Mesothelial cell of epicardium (in vitro differentiated cells): ENCODE measurements at regions not wholly inside any gene's neighbourhood (a gene's known extent, or its start where the extent isn't known, plus 50 kb on each side); places are given as distances from the start of the nearest gene placed in this dataset.

Experiments used
- DNase-seq, 2 experiments: peaks; one replicate each; pipeline ENCODE4 v3.0.0; 2021; ENCODE audit warnings: low spot score in 2 of 2; ENCODE audit not compliant: unreplicated experiment in 2 of 2
- H3K27ac Mint-ChIP-seq: 2 replicates; pipeline ENCODE4 v1.8.0; 2021; ENCODE audit warnings: mixed read lengths
- H3K27me3 Mint-ChIP-seq: 2 replicates; pipeline ENCODE4 v1.8.0; 2021; ENCODE audit warnings: low read depth, mixed read lengths
- H3K36me3 Mint-ChIP-seq: 2 replicates; pipeline ENCODE4 v1.8.0; 2021; ENCODE audit warnings: mixed read lengths
- H3K4me1 Mint-ChIP-seq: 2 replicates; pipeline ENCODE4 v1.8.0; 2021; ENCODE audit warnings: mixed read lengths
- H3K4me3 Mint-ChIP-seq: 2 replicates; pipeline ENCODE4 v1.8.0; 2021; ENCODE audit warnings: mild to moderate bottlenecking, moderate library complexity, mixed read lengths
- H3K9me3 Mint-ChIP-seq: 2 replicates; pipeline ENCODE4 v1.8.0; 2021; ENCODE audit warnings: mixed read lengths
- TF ChIP-seq, protein P1 (sequence below): fragments of 200-600 bp; sonication (generic); IDR thresholded peaks from one replicate; pipeline ENCODE4 v1.5.0; 2021; ENCODE audit warnings: antibody characterized with exemption; ENCODE audit not compliant: unreplicated experiment

DNA sequence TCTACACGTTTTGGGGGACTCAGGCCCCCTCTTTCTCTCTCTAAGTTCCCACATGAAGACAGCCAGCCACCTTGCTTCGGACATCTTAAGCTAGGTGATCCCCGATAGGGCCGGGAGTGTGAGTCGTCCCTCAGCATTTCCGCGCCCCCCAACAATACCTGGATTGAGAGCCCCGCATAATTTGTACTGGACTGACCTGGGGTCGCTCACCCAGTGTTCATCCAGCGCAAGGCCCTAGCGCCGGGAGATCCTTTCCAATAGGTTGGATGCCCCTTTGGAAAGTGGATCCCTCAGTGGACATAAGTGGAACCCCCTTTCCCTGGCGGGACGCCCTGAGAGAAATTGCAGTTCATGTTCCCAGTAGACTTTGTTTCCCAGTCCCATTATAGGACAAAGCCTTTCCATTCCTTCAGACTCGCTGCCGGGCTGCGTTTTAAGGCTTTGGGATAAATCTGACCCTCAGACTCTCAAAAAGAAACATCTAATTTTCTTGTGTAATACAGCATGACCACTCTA is 77.8 kb upstream of the KCNH7 start:
- Mint-ChIP-seq H3K4me3 (no peak overlapping the region), H3K27ac (no peak overlapping the region), H3K36me3 (no peaks in the 10 kb centered on the region), H3K4me1 (no peaks in the 10 kb centered on the region), H3K27me3 (peaks cover 3% of the 10 kb centered on the region), H3K9me3 (no peaks in the 10 kb centered on the region)
- DNase-seq, result no peak
- TF ChIP-seq, protein P1, sequence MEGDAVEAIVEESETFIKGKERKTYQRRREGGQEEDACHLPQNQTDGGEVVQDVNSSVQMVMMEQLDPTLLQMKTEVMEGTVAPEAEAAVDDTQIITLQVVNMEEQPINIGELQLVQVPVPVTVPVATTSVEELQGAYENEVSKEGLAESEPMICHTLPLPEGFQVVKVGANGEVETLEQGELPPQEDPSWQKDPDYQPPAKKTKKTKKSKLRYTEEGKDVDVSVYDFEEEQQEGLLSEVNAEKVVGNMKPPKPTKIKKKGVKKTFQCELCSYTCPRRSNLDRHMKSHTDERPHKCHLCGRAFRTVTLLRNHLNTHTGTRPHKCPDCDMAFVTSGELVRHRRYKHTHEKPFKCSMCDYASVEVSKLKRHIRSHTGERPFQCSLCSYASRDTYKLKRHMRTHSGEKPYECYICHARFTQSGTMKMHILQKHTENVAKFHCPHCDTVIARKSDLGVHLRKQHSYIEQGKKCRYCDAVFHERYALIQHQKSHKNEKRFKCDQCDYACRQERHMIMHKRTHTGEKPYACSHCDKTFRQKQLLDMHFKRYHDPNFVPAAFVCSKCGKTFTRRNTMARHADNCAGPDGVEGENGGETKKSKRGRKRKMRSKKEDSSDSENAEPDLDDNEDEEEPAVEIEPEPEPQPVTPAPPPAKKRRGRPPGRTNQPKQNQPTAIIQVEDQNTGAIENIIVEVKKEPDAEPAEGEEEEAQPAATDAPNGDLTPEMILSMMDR, result no peak

DNA sequence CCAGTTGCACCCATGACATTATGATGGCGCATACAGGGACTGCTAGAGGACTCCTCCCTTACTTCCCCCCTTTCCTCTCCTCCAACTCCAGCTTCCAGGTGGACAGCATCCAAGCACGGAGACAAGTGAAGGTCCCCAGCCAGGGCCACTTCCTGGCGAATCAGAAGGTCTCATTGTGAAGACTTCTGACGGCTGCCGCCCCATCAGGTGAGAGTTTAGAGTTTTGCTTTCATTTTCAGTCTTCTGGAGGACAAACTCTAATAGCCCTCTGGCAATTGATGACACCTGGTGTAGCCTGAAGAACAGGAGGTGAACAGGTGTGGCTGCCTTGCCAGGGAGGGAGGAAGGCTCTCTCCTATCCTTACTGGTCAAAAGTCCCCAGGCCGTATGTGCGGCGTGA is 77.3 kb upstream of the KCNH7 start:
- Mint-ChIP-seq H3K36me3 (no peaks in the 10 kb centered on the region), H3K9me3 (no peaks in the 10 kb centered on the region), H3K27ac (no peak overlapping the region), H3K4me3 (no peak overlapping the region), H3K4me1 (no peaks in the 10 kb centered on the region), H3K27me3 (peaks cover 3% of the 10 kb centered on the region)
- TF ChIP-seq, protein P1, result no peak
- DNase-seq, result no peak

- no peaks in the 10 kb centered on the region for H3K9me3 Mint-ChIP-seq
- no peak overlapping the region for H3K27ac Mint-ChIP-seq
- no peak overlapping the region for H3K4me3 Mint-ChIP-seq
- H3K4me1 Mint-ChIP-seq, result no peaks in the 10 kb centered on the region
- peaks cover 3% of the 10 kb centered on the region for H3K27me3 Mint-ChIP-seq
- DNase-seq, result no peak
- TF ChIP-seq, protein P1, result no peak
- no peaks in the 10 kb centered on the region for H3K36me3 Mint-ChIP-seq
Measured at GRCh38 chr2:162914161-162914560, 75.6 kb upstream of the KCNH7 start.

- no peaks in the 10 kb centered on the region for H3K36me3 Mint-ChIP-seq
- H3K9me3 Mint-ChIP-seq, result no peaks in the 10 kb centered on the region
- TF ChIP-seq, protein P1, result no peak
- DNase-seq, result no peak
- H3K27ac Mint-ChIP-seq, result no peak overlapping the region
- peaks cover 3% of the 10 kb centered on the region for H3K27me3 Mint-ChIP-seq
- no peaks in the 10 kb centered on the region for H3K4me1 Mint-ChIP-seq
- H3K4me3 Mint-ChIP-seq, result no peak overlapping the region
Measured at GRCh38 chr2:162912787-162913186, 74.2 kb upstream of the KCNH7 start.

DNA sequence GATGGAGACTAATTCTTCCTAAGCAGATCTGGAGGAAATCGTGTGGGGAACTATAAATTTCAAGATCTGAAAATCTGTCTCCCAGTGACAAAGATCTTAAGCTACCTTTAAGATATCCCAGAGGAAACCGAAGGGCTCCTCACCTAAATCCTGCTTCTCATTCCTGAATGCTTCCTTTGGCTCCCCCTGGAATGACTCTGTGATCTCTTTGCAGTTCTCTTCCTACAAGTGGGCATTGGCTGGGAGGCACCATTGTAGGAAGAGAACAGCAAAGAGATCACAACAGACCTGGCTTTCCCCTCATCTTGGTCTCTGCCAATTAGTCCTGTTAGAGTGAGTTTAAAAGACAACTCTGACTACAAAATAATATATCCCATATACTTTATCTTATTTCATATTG is 70.0 kb upstream of the KCNH7 start:
- H3K4me1 Mint-ChIP-seq, result no peaks in the 10 kb centered on the region
- DNase-seq, result no peak
- H3K4me3 Mint-ChIP-seq, result no peak overlapping the region

More for the DNA sequence above, 70.0 kb upstream of the KCNH7 start:
- Mint-ChIP-seq H3K27me3 (peaks cover 3% of the 10 kb centered on the region), H3K36me3 (no peaks in the 10 kb centered on the region), H3K9me3 (no peaks in the 10 kb centered on the region), H3K27ac (no peak overlapping the region)
- TF ChIP-seq, protein P1, result no peak
